NCI-H82 treated with DMSO at 0.1 percent for 48 hours (cell line): ENCODE measurements at regions not wholly inside any gene's neighbourhood (a gene's known extent, or its start where the extent isn't known, plus 50 kb on each side); places are given as distances from the start of the nearest gene placed in this dataset.
"Not testable (repeated sequence)": the region's sequence is repeated elsewhere in the genome, so short reads cannot be mapped to it uniquely, and the experiment has no call there.

Experiments
- DNase-seq: peaks from one replicate; lab custom pipeline; 2025; ENCODE audit not compliant: unreplicated experiment; lab: John Stamatoyannopoulos, UW

DNA sequence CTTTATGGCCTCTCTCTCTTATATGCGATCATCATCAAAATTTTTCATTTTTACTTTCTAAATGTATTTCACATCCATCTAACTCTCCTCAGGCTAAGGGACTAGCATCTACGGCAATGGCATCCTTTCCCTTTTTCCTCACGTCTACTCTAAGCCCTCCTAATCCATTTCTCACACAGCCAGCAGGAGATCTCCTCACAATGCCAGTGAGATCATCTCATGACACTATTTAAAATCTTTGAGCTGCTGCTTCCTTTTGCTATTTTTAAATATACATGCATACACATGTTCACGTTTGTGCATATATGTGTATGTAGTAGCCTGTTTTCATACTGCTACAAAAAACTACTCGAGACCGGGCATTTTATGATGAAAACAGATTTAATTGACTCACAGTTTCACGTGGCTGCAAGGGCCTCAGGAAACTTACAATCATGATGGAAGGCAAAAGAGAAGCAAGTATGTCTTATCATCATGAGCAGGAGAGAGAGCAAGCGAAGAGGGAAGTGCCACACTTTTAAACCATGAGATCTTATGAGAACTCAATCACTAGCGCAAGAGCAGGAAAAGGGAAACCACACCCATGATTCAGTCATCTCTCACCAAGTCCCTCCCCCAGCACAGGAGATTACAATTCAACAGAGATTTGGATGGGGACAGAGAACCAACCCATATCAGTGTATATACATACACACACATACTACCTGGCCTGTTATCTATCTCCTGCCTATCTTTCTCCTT is 599.2 kb upstream of the ROBO1 start:
- no peak for DNase-seq

GRCh38 chr3:80357761-80358160 is 590.0 kb upstream of the ROBO1 start:
- DNase-seq: no peak

GRCh38 chr3:80355144-80355543 is 587.3 kb upstream of the ROBO1 start:
- no peak for DNase-seq

DNA sequence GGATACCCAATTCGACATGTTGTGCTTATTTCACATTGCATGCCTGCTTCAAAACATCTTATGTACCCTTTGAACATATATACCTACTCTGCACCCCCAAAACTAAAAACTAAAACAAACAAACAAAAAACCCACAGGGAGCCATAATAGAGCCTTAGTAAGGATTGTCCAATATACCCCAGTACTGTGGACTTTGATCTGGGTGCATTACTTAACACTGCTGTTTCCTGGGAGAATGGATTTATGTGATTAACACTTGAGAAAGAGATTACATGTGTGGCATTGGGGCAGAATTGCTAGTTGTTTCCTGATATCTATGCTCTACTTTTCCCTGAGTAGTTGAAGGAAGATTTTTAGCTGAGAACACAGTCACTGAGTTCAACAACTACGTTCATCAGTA is 583.4 kb upstream of the ROBO1 start:
- no peak for DNase-seq

- DNase-seq: no peak
These were observed 583.0 kb upstream of the ROBO1 start for GRCh38 chr3:80350771-80351170.

DNA sequence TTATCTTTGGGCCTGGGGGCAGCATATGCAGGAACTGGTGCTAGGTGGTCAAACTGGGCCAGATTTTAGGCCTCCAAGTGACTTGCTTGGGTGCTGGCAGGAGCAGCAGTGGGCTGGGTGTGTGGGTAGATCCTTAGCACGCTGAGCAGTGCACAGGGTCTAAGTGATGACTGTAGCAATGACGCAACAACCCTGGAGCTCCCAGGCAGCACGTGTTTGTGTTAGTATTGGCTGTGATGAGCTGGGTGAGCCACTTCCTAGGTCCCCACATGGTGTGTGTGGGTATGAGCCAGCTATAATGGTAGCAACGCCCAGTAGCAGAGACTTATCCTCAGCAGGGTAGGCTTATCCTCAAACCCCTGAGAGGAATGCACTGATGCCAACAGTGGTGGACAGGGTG is 570.6 kb upstream of the ROBO1 start:
- DNase-seq: no peak

DNA sequence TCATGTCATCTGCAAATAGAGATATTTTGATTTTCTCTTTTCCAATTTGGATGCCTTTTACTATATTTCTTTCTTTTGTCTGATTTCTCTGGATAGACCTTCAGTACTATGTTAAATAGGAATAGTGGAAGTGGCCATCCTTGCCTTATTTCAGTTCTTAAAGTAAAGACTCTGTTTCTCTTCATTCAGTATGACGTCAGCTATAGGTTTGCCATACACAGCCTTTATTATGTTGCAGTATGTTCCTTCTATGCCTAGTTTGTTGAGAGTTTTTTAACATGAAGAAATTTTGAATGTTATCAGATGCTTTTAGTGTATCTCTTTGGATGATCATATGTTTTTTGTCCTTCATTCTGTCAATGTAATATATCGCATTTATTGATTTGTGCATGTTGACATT is 566.7 kb upstream of the ROBO1 start:
- DNase-seq: no peak

GRCh38 chr3:80331494-80332170 is 563.8 kb upstream of the ROBO1 start:
- DNase-seq: peak; percentile 58

DNA sequence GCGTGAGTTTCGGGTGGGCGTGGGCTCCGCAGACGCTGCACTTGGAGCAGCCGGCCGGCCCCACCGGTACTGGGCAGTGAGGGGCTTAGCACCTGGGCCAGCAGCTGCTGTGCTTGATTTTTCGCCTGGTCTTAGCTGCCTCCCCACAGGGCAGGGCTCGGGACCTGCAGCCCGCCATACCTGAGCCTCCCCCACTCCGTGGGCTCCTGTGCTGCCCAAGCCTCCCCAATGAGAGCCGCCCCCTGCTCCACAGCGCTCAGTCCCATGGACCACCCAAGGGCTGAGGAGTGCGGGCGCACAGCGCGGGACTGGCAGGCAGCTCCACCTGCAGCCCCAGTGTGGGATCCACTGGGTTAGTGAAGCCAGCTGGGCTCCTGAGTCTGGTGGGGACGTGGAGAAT is 546.7 kb upstream of the ROBO1 start:
- DNase-seq: not testable (repeated sequence)

- no peak for DNase-seq
These were observed 540.8 kb upstream of the ROBO1 start for GRCh38 chr3:80308637-80309036.

GRCh38 chr3:80307844-80308243 is 540.0 kb upstream of the ROBO1 start:
- DNase-seq: no peak

DNA sequence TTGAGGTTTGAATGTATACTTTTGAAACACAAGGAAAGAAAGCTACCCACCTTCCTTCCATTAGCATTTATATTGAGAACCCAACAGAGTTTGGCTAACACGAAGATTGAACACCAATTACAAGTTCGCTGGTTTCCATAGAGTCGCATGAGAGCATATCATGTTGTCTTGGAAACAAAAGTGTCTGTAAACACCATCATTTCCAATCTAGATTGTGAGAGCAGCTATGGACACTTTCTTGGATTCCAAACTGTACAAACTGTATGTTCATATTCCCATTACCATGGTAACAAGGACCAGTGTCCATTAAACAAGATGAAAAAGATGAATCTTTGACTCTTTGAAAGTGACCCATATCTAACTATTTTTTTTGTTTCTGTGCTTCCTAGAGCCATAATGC is 529.9 kb upstream of the ROBO1 start:
- no peak for DNase-seq

DNA sequence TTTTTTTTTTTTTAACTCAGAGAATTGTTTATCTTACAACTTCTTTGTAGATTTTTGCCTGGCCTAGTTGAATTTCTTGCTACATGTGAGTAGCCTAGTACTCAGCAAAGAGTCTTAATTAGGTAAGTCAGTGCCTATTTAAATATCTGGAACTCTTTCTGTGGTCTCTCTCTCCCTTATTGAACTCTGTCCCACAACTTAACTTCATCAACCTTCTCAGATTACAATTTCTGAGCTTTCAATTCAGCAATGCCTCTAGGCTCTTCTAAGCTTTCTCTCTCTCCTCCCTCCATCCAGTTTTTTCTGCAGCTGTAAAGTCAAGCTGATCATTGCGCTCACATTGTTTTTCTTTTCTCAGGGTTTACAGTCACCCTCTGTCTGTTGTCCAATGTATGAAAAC is 517.6 kb upstream of the ROBO1 start:
- DNase-seq: no peak

DNA sequence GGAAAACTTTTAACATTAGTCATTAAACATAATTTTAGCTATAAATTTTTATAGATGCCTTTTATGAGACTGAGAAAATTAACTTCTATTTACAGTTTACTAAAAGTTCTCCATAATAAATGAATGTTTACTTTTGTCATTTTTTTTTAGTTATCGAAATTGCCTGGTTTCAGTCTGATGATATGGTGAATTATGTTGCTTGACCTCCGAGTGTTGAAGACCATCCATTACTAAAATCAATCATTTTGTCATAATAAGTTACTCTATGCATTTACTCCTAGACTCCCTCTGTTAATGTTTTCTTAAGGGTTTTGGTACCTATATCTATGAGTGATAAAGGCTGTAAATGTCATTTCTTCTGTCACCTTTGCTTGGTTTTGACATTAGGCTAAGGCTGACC is 516.0 kb upstream of the ROBO1 start:
- no peak for DNase-seq

DNA sequence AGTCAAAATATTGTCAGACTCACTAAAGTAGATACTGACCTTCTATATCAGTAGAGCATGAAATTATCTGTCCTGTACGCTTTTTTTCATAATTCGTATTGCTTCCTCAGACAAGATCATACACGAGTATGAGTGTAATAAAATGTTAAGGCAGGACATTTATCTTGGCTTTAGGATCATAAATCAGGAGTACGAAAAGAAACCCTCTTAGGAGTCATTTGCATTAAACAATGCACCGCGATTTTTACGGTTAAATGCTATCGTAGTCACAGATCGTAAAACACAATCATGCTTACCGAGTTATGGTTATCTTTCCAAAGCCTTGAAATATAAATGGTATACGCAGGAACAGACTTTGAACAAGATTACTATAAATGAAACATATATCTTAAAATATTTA is 510.3 kb upstream of the ROBO1 start:
- no peak for DNase-seq

GRCh38 chr3:80275120-80275519 is 507.3 kb upstream of the ROBO1 start:
- no peak for DNase-seq

DNA sequence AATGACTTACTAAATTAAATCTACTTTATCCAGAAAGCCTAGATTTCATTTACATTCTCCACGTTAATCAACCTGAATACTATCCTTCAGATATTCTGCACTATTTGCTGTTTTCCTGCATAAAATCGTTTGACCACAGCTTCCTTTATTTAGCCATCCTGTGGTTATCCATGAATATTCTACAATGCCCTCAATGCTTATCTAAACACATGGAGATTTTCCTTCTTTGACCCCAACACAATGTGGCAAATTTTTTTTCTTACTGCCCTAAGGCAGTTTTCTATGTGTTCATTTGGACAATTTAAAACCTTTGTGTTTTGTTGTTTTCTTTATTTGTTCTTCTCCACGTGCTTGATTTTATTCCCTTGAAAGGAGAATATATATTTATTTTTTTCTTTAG is 495.5 kb upstream of the ROBO1 start:
- no peak for DNase-seq

DNA sequence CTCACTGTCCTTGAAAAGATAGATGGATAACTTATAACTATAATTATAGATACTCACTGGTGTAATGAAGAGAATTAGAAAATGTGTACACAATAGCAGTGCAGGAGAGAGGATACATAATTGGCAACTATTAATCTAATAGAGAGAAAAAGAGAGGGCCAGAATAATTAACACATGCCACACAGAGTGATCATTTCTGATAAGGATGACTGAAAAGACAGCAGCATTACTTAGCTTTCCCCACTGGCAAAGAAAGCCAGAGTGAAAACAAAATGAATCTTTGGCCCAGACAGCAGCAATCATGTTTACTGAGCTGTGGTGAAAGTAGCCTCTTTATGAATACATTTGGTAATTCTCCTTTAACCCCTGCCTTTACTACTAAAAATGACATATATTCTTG is 493.3 kb upstream of the ROBO1 start:
- DNase-seq: no peak

DNA sequence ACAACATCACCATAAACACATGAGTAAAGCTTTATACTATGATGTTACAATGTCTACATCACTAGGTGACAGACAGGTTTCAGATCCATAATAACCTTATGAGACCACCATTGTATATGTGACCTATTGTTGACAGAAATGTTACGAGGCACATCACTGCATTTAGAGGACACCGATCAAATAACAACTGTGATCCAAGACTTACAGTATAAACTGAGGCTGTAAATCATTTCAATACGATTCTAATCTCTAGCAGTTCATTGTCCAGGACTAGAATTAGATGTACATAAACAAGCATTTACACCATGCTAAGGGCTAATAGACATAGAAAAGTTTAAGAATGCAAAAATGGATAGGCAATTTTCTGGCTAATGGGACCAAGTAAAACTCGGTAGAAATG is 491.9 kb upstream of the ROBO1 start:
- no peak for DNase-seq

DNA sequence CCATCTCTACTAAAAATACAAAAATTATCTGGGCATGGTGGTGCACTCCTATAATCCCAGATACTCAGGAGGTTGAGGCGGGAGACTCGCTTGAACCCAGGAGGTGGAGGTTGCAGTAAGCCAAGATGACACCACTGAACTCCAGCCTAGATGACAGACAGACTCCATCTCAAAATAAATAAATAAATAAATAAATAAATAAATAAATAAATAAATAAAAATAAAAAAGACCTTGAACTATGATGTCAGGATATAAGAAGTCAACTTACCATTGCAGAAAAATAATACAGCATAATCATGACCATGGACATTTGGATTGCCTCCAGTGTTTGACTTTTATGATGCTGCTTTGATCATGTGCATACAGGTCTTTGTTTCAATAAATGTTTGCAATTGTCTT is 484.3 kb upstream of the ROBO1 start:
- DNase-seq: no peak

- no peak for DNase-seq
These were observed 480.0 kb upstream of the ROBO1 start for GRCh38 chr3:80247766-80248165.

GRCh38 chr3:80244390-80244789 is 476.6 kb upstream of the ROBO1 start:
- DNase-seq: no peak

GRCh38 chr3:80241791-80242190 is 474.0 kb upstream of the ROBO1 start:
- no peak for DNase-seq
